Panc1 (cell line): ENCODE measurements at regions not wholly inside any gene's neighbourhood (a gene's known extent, or its start where the extent isn't known, plus 50 kb on each side); places are given as distances from the start of the nearest gene placed in this dataset.
"Not testable (repeated sequence)": the region's sequence is repeated elsewhere in the genome, so short reads cannot be mapped to it uniquely, and the experiment has no call there.

Experiments
- ATAC-seq: fragments of 200-7000 bp; cut with Tn5 transposase; 2 replicates; pipeline ENCODE4 v1.9.1; 2020; ENCODE audit warnings: mild to moderate bottlenecking, moderate library complexity
- BruUV-seq: library from RNA; stranded (reverse); fragments of 400-500 nt; replicated peaks from 2 replicates; lab custom pipeline; 2021; lab: Mats Ljungman, UMichigan
- CTCF ChIA-PET: fragments of 300-600 bp; sonication (Branson Sonifier 250); formaldehyde crosslinking; loops from one replicate; lab custom pipeline; 2022; ENCODE audit warnings: antibody characterized with exemption; lab: Charles Lee
- POLR2A ChIA-PET: fragments of 300-600 bp; sonication (Branson Sonifier 250); formaldehyde crosslinking; loops from one replicate; lab custom pipeline; 2022; ENCODE audit warnings: antibody characterized with exemption; lab: Charles Lee
- DNase-seq: peaks from one replicate; pipeline ENCODE4 v3.0.0-alpha.2; 2010; ENCODE audit warnings: low read depth, low spot score
- H3K27ac ChIP-seq: 2 replicates; pipeline ENCODE4 v1.5.1; 2011; ENCODE audit warnings: mild to moderate bottlenecking, low read length, inconsistent platforms
- H3K27me3 ChIP-seq: fragments of 200-500 bp; sonication (Bioruptor generic); 2 replicates; pipeline ENCODE4 v1.6.0; 2014; ENCODE audit warnings: low read length, inconsistent platforms; ENCODE audit not compliant: control insufficient read depth, insufficient read depth
- H3K36me3 ChIP-seq: fragments of 200-500 bp; sonication (Bioruptor generic); 2 replicates; pipeline ENCODE4 v1.5.1; 2014; ENCODE audit warnings: inconsistent platforms, mild to moderate bottlenecking, low read length, moderate library complexity; ENCODE audit not compliant: control insufficient read depth, insufficient read depth
- H3K4me1 ChIP-seq: 2 replicates; pipeline ENCODE4 v1.5.1; 2011; ENCODE audit warnings: inconsistent platforms, mild to moderate bottlenecking, low read length, moderate library complexity; ENCODE audit not compliant: control insufficient read depth, insufficient read depth
- H3K4me3 ChIP-seq, 2 experiments: 2 replicates each; pipeline ENCODE4 v1.5.1; 2011 to 2012; ENCODE audit warnings: low read depth in 2 of 2, low read length in 2 of 2, mild to moderate bottlenecking in 2 of 2, inconsistent platforms in 1 of 2, moderate library complexity in 1 of 2
- H3K9me3 ChIP-seq: fragments of 200-500 bp; sonication (Bioruptor generic); 2 replicates; pipeline ENCODE4 v1.5.1; 2014; ENCODE audit warnings: low read depth, mild to moderate bottlenecking, inconsistent platforms, low read length, moderate library complexity; ENCODE audit not compliant: control insufficient read depth, insufficient read depth
- CTCF ChIP-seq: fragments of 450-650 bp; IDR thresholded peaks from 2 replicates; pipeline ENCODE4 v1.5.1; 2017; ENCODE audit warnings: mild to moderate bottlenecking
- POLR2AphosphoS5 ChIP-seq: IDR thresholded peaks from 2 replicates; pipeline ENCODE4 v1.6.1; 2012; ENCODE audit warnings: mild to moderate bottlenecking, low read depth, low read length, moderate library complexity
- SIN3A ChIP-seq: IDR thresholded peaks from 2 replicates; pipeline ENCODE4 v1.6.1; 2012; ENCODE audit warnings: low read depth, mild to moderate bottlenecking, low read length, moderate library complexity, borderline replicate concordance; ENCODE audit not compliant: insufficient read depth
- TCF7L2 ChIP-seq: IDR thresholded peaks from 2 replicates; pipeline ENCODE4 v1.6.1; 2011; ENCODE audit warnings: mild to moderate bottlenecking, low read depth, low read length, inconsistent platforms
- in situ Hi-C: cut with HindIII; loops from 2 replicates; pipeline ENCODE4 v1.10.0; 2016; ENCODE audit warnings: low sequenced_read_pairs, low pct_unique_long_range_greater_than_20kb
- intact Hi-C: fragments of 100-400 bp; cut with micrococcal nuclease; formaldehyde crosslinking; loops from one replicate; pipeline ENCODE4 v1.10.0; 2022; ENCODE audit not compliant: unreplicated experiment
- TF ChIP-seq, protein P1 (sequence below), 2 experiments: IDR thresholded peaks; 2 replicates each; pipeline ENCODE4 v1.6.1; 2011 to 2012; ENCODE audit warnings: low read depth in 2 of 2, control low read depth in 1 of 2, low read length in 1 of 2, mild to moderate bottlenecking in 1 of 2, moderate library complexity in 1 of 2; ENCODE audit not compliant: insufficient read depth in 1 of 2

DNA sequence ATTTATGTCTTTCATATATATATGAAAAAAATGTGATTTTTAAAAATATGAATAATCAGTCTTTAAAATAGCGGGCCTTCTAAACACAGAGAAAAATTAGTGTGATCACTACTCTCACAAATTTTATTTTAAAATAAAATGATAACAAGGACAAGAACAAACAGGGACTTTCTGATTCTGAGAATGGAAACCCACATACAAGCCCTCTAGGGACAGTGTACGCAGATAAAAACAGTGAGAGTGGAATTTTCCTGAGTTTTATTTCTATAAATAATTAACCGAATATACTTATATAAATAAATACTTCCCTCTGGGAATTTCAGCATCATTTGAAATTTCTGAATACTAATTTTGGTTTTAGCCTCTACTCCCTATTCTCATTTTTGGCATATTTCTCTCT is 201.4 kb upstream of the CBLB start:
- ATAC-seq (no peak), DNase-seq (no peak)
- no TSS peak for BruUV-seq
- H3K36me3 ChIP-seq: no peaks in the 10 kb centered on the region
- TF ChIP-seq, protein P1, sequence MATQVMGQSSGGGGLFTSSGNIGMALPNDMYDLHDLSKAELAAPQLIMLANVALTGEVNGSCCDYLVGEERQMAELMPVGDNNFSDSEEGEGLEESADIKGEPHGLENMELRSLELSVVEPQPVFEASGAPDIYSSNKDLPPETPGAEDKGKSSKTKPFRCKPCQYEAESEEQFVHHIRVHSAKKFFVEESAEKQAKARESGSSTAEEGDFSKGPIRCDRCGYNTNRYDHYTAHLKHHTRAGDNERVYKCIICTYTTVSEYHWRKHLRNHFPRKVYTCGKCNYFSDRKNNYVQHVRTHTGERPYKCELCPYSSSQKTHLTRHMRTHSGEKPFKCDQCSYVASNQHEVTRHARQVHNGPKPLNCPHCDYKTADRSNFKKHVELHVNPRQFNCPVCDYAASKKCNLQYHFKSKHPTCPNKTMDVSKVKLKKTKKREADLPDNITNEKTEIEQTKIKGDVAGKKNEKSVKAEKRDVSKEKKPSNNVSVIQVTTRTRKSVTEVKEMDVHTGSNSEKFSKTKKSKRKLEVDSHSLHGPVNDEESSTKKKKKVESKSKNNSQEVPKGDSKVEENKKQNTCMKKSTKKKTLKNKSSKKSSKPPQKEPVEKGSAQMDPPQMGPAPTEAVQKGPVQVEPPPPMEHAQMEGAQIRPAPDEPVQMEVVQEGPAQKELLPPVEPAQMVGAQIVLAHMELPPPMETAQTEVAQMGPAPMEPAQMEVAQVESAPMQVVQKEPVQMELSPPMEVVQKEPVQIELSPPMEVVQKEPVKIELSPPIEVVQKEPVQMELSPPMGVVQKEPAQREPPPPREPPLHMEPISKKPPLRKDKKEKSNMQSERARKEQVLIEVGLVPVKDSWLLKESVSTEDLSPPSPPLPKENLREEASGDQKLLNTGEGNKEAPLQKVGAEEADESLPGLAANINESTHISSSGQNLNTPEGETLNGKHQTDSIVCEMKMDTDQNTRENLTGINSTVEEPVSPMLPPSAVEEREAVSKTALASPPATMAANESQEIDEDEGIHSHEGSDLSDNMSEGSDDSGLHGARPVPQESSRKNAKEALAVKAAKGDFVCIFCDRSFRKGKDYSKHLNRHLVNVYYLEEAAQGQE (IDR thresholded peaks at IDR 0.05; ENCODE audit: insufficient read depth in 1 of 2, low read depth in 2 of 2, low read length in 1 of 2): no peak
- TF ChIP-seq TCF7L2: no peak
- TF ChIP-seq POLR2AphosphoS5: no peak
- TF ChIP-seq CTCF: no peak; the same call in 1 of the 2 replicates
- TF ChIP-seq SIN3A: no peak
- H3K4me1 ChIP-seq: no peaks in the 10 kb centered on the region
- POLR2A ChIA-PET: no interaction called here
- in situ Hi-C loops: no loop called here
- H3K4me3 ChIP-seq: no peak overlapping the region
- H3K9me3 ChIP-seq: no peaks in the 10 kb centered on the region
- CTCF ChIA-PET: no interaction called here
- H3K27ac ChIP-seq: no peak overlapping the region
- no peaks in the 10 kb centered on the region for H3K27me3 ChIP-seq
- intact Hi-C loops: no loop called here

DNA sequence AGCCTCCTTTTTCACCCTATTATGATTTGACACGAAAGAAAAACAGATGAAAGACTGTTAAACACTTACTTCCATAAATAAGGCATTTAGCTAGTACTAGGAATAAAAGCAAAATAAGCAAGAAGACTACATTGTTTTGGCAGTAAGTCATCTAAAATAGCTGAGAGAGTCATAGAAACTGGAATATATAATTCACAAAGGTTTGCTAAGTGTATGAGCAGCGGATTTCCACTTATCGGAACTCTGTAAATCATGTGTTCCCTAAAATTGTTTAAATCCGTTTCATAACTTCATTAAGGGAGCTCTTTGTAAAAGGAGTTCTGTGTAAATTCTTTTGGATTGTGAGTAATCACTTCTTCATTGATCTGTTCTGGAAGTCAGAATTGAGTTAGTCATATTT is 202.5 kb upstream of the CBLB start:
- CTCF ChIA-PET: no interaction called here
- no peaks in the 10 kb centered on the region for H3K36me3 ChIP-seq
- ATAC-seq: no peak
- H3K9me3 ChIP-seq: no peaks in the 10 kb centered on the region
- no peak overlapping the region for H3K27ac ChIP-seq
- no peak overlapping the region for H3K4me3 ChIP-seq
- TF ChIP-seq POLR2AphosphoS5: no peak
- TF ChIP-seq TCF7L2: no peak
- no peak for TF ChIP-seq CTCF
- TF ChIP-seq, protein P1 (IDR thresholded peaks at IDR 0.05; ENCODE audit: insufficient read depth in 1 of 2, low read depth in 2 of 2, low read length in 1 of 2): no peak
- no peak for TF ChIP-seq SIN3A
- POLR2A ChIA-PET: no interaction called here
- in situ Hi-C loops: no loop called here
- no peaks in the 10 kb centered on the region for H3K4me1 ChIP-seq
- BruUV-seq: no TSS peak
- H3K27me3 ChIP-seq: no peaks in the 10 kb centered on the region
- no peak for DNase-seq
- intact Hi-C loops: no loop called here

- CTCF ChIA-PET: not testable (repeated sequence)
These were observed 203.8 kb upstream of the CBLB start for GRCh38 chr3:106072596-106072995.

DNA sequence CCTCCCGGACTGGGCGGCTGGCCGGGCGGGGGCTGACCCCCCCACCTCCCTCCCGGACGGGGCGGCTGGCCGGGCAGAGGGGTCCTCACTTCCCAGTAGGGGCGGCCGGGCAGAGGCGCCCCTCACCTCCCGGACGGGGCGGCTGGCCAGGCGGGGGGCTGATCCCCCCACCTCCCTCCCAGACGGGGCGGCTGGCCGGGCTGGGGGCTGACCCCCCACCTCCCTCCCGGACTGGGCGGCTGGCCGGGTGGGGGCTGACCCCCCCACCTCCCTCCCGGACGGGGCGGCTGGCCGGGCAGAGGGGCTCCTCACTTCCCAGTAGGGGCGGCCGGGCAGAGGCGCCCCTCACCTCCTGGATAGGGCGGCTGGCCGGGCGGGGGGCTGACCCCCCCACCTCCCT is 205.0 kb upstream of the CBLB start:
- H3K4me3 ChIP-seq, intact Hi-C loops, in situ Hi-C loops, ATAC-seq, BruUV-seq, H3K27ac ChIP-seq, CTCF ChIA-PET, H3K4me1 ChIP-seq, H3K9me3 ChIP-seq, POLR2A ChIA-PET, H3K27me3 ChIP-seq, H3K36me3 ChIP-seq, DNase-seq: not testable (repeated sequence)

More at GRCh38 chr3:106072596-106072995, 203.8 kb upstream of the CBLB start:
- H3K27me3 ChIP-seq, H3K9me3 ChIP-seq, intact Hi-C loops, BruUV-seq, POLR2A ChIA-PET, H3K4me1 ChIP-seq, H3K27ac ChIP-seq, DNase-seq, H3K36me3 ChIP-seq, ATAC-seq, in situ Hi-C loops, H3K4me3 ChIP-seq: not testable (repeated sequence)
